H9 (cell line): ENCODE measurements at regions not wholly inside any gene's neighbourhood (a gene's known extent, or its start where the extent isn't known, plus 50 kb on each side); places are given as distances from the start of the nearest gene placed in this dataset.

Source experiments
- DNase-seq: peaks from one replicate; pipeline ENCODE4 v3.0.0-alpha.2; 2017
- H2AFZ ChIP-seq: one replicate; pipeline ENCODE4 v1.6.1; 2013; ENCODE audit warnings: mild to moderate bottlenecking, low read length, control low read depth, moderate library complexity
- H2AK5ac ChIP-seq: 2 replicates; pipeline ENCODE4 v1.6.1; 2013; ENCODE audit warnings: low read length, control low read depth, mixed read lengths; ENCODE audit not compliant: insufficient read length
- H2BK120ac ChIP-seq: one replicate; pipeline ENCODE4 v1.6.1; 2013; ENCODE audit warnings: low read depth, mild to moderate bottlenecking, low read length, control low read depth, inconsistent platforms; ENCODE audit not compliant: poor library complexity, severe bottlenecking
- H2BK12ac ChIP-seq: 2 replicates; pipeline ENCODE4 v1.6.1; 2013; ENCODE audit warnings: low read length, control low read depth, mixed read lengths, low read depth; ENCODE audit not compliant: insufficient read length
- H2BK15ac ChIP-seq: 2 replicates; pipeline ENCODE4 v1.6.1; 2013; ENCODE audit warnings: low read depth, low read length, control low read depth
- H2BK20ac ChIP-seq: one replicate; pipeline ENCODE4 v1.6.1; 2013; ENCODE audit warnings: low read depth, mild to moderate bottlenecking, low read length, control low read depth, inconsistent platforms; ENCODE audit not compliant: poor library complexity, severe bottlenecking
- H2BK5ac ChIP-seq: 2 replicates; pipeline ENCODE4 v1.6.1; 2013; ENCODE audit warnings: low read length, control low read depth, mixed read lengths; ENCODE audit not compliant: insufficient read length
- H3K14ac ChIP-seq: 2 replicates; pipeline ENCODE4 v1.6.1; 2013; ENCODE audit warnings: low read length, control low read depth; ENCODE audit not compliant: insufficient read depth
- H3K18ac ChIP-seq: 2 replicates; pipeline ENCODE4 v1.6.1; 2013; ENCODE audit warnings: low read depth, mild to moderate bottlenecking, mixed read lengths, low read length, control low read depth; ENCODE audit not compliant: insufficient read length
- H3K23ac ChIP-seq: 2 replicates; pipeline ENCODE4 v1.6.1; 2013; ENCODE audit warnings: low read length, control low read depth, mixed read lengths, low read depth; ENCODE audit not compliant: insufficient read length
- H3K23me2 ChIP-seq: 2 replicates; pipeline ENCODE4 v1.6.1; 2013; ENCODE audit warnings: low read depth, mild to moderate bottlenecking, mixed read lengths, low read length, control low read depth; ENCODE audit not compliant: insufficient read length, poor library complexity, severe bottlenecking
- H3K27ac ChIP-seq: 2 replicates; pipeline ENCODE4 v1.5.1; 2013; ENCODE audit warnings: low read length, control low read depth, mixed read lengths, low read depth; ENCODE audit not compliant: insufficient read length
- H3K27me3 ChIP-seq: 2 replicates; pipeline ENCODE4 v1.6.1; 2013; ENCODE audit warnings: low read length, control low read depth, inconsistent platforms; ENCODE audit not compliant: insufficient read depth
- H3K4ac ChIP-seq: 2 replicates; pipeline ENCODE4 v1.6.1; 2013; ENCODE audit warnings: low read depth, mild to moderate bottlenecking, control low read depth, inconsistent platforms, low read length, moderate library complexity
- H3K4me1 ChIP-seq: 2 replicates; pipeline ENCODE4 v1.6.1; 2013; ENCODE audit warnings: low read length, control low read depth, inconsistent platforms; ENCODE audit not compliant: insufficient read depth
- H3K4me2 ChIP-seq: 2 replicates; pipeline ENCODE4 v1.6.1; 2013; ENCODE audit warnings: low read length, control low read depth, mixed read lengths; ENCODE audit not compliant: insufficient read length, insufficient read depth
- H3K56ac ChIP-seq: 2 replicates; pipeline ENCODE4 v1.6.1; 2013; ENCODE audit warnings: low read depth, mild to moderate bottlenecking, mixed read lengths, low read length, control low read depth; ENCODE audit not compliant: insufficient read length
- H3K79me1 ChIP-seq: 2 replicates; pipeline ENCODE4 v1.6.1; 2013; ENCODE audit warnings: low read depth, mild to moderate bottlenecking, moderate library complexity, low read length, control low read depth, inconsistent platforms; ENCODE audit not compliant: insufficient read depth, poor library complexity, severe bottlenecking
- H3K79me2 ChIP-seq: 2 replicates; pipeline ENCODE4 v1.6.1; 2013; ENCODE audit warnings: low read length, control low read depth, inconsistent platforms; ENCODE audit not compliant: insufficient read depth
- H3K9ac ChIP-seq: 2 replicates; pipeline ENCODE4 v1.6.1; 2013; ENCODE audit warnings: low read length, control low read depth, mixed read lengths; ENCODE audit not compliant: insufficient read length; ENCODE audit errors: extremely low read depth
- H3K9me3 ChIP-seq: one replicate; pipeline ENCODE4 v1.6.1; 2013; ENCODE audit warnings: low read depth, low read length, inconsistent platforms; ENCODE audit not compliant: control insufficient read depth
- H3T11ph ChIP-seq: one replicate; pipeline ENCODE4 v1.6.1; 2013; ENCODE audit warnings: mild to moderate bottlenecking, low read length, control low read depth, inconsistent platforms
- H4K20me1 ChIP-seq: one replicate; pipeline ENCODE4 v1.6.1; 2013; ENCODE audit not compliant: control insufficient read depth, insufficient read length, insufficient read depth
- H4K5ac ChIP-seq: 2 replicates; pipeline ENCODE4 v1.6.1; 2013; ENCODE audit warnings: low read depth, mild to moderate bottlenecking, mixed read lengths, low read length, control low read depth; ENCODE audit not compliant: insufficient read length
- H4K8ac ChIP-seq: replicated peaks from 2 replicates; pipeline ENCODE4 v1.6.1; 2013; ENCODE audit warnings: low read length, control low read depth, mixed read lengths, low read depth; ENCODE audit not compliant: insufficient read length
- H4K91ac ChIP-seq: 2 replicates; pipeline ENCODE4 v1.6.1; 2013; ENCODE audit warnings: low read depth, mild to moderate bottlenecking, moderate library complexity, mixed read lengths, low read length, control low read depth; ENCODE audit not compliant: insufficient read length
- H3K27ac Mint-ChIP-seq, 3 experiments: 2 replicates in 2 of 3; 3 replicates in 1 of 3; pipeline ENCODE4 v1.8.0; 2020 to 2021; ENCODE audit warnings: mixed read lengths in 3 of 3, mild to moderate bottlenecking in 1 of 3, moderate library complexity in 1 of 3
- H3K27me3 Mint-ChIP-seq: 2 replicates; pipeline ENCODE4 v1.8.0; 2021; ENCODE audit warnings: low read depth, mild to moderate bottlenecking, moderate library complexity, mixed read lengths
- H3K36me3 Mint-ChIP-seq, 3 experiments: 2 replicates in 2 of 3; 3 replicates in 1 of 3; pipeline ENCODE4 v1.8.0; 2020 to 2021; ENCODE audit warnings: low read depth in 3 of 3, mixed read lengths in 3 of 3; ENCODE audit not compliant: insufficient read depth in 1 of 3
- H3K4me1 Mint-ChIP-seq, 2 experiments: 2 replicates each; pipeline ENCODE4 v1.8.0; 2020; ENCODE audit warnings: mixed read lengths in 2 of 2
- H3K4me3 Mint-ChIP-seq, 2 experiments: 2 replicates in 1 of 2; 3 replicates in 1 of 2; pipeline ENCODE4 v1.8.0; 2020 to 2021; ENCODE audit warnings: mild to moderate bottlenecking in 2 of 2, mixed read lengths in 2 of 2, moderate library complexity in 1 of 2
- H3K9me3 Mint-ChIP-seq, 2 experiments: 2 replicates in 1 of 2; 3 replicates in 1 of 2; pipeline ENCODE4 v1.8.0; 2020; ENCODE audit warnings: mild to moderate bottlenecking in 2 of 2, mixed read lengths in 2 of 2, moderate library complexity in 1 of 2
- CTCF ChIP-seq: fragments of 200-600 bp; sonication (generic); conservative IDR thresholded peaks from 3 replicates; pipeline ENCODE4 v1.8.0; 2021; ENCODE audit warnings: antibody characterized with exemption, mild to moderate bottlenecking
- WGBS: extraction: QIAGEN DNeasy Blood & Tissue Kit; methylation state at CpG from one replicate; pipeline ENCODE4 v1.1.7; 2013; ENCODE audit warnings: missing lambda C conversion rate, low lambda C conversion rate, mixed read lengths; ENCODE audit not compliant: insufficient read length; ENCODE audit errors: extremely low coverage; 5-methylcytosine and 5-hydroxymethylcytosine counted together

- no CpG with 5 or more reads among the region's 11 CpGs for WGBS
- no peaks in the 10 kb centered on the region for H3K9me3 Mint-ChIP-seq
- Histone ChIP-seq H4K5ac (no peak overlapping the region), H3K23ac (no peak overlapping the region), H3K27ac (no peak overlapping the region), H3K4me1 (no peaks in the 10 kb centered on the region), H2BK20ac (no peak overlapping the region), H3K23me2 (no peaks in the 10 kb centered on the region), H2AK5ac (no peak overlapping the region), H3K9me3 (no peaks in the 10 kb centered on the region), H3K9ac (no peak overlapping the region), H2AFZ (no peak overlapping the region), H2BK5ac (no peak overlapping the region), H3K27me3 (no peaks in the 10 kb centered on the region), H3K56ac (no peak overlapping the region), H3K14ac (no peak overlapping the region), H3K4me2 (no peak overlapping the region), H3K79me2 (no peaks in the 10 kb centered on the region), H2BK12ac (no peak overlapping the region), H4K91ac (no peak overlapping the region), H3K4ac (no peak overlapping the region), H4K20me1 (no peaks in the 10 kb centered on the region), H3K79me1 (no peaks in the 10 kb centered on the region), H3T11ph (no peak overlapping the region), H4K8ac (no peak overlapping the region), H2BK120ac (no peak overlapping the region), H3K18ac (no peak overlapping the region), H2BK15ac (no peak overlapping the region)
- no peak overlapping the region for H3K27ac Mint-ChIP-seq
- no peak overlapping the region for H3K4me3 Mint-ChIP-seq
- no peak for TF ChIP-seq CTCF
- peaks cover 0 to 4% of the 10 kb centered on the region in 2 experiments; a peak in 1 of 4 replicates for H3K4me1 Mint-ChIP-seq
- no peak for DNase-seq
- no peaks in the 10 kb centered on the region for H3K36me3 Mint-ChIP-seq
- no peaks in the 10 kb centered on the region; the same call in 1 of the 2 replicates for H3K27me3 Mint-ChIP-seq
Observed at GRCh38 chr16:73793871-73794437, 502.7 kb upstream of the PSMD7 start.
